SK-N-SH (cell line): ENCODE measurements at regions not wholly inside any gene's neighbourhood (a gene's known extent, or its start where the extent isn't known, plus 50 kb on each side); places are given as distances from the start of the nearest gene placed in this dataset.

ENCODE experiments used
- CTCF ChIA-PET: fragments of 300-600, 350-600 bp; formaldehyde crosslinking; extraction: SDS; loops from one replicate; lab custom pipeline; 2021; lab: Yijun Ruan, JAX
- POLR2A ChIA-PET: fragments of 350-600 bp; sonication (Branson Sonifier 250); formaldehyde crosslinking; extraction: SDS; loops from one replicate; lab custom pipeline; 2020; ENCODE audit warnings: antibody characterized with exemption, inconsistent platforms; lab: Yijun Ruan, JAX
- DNase-seq: peaks from one replicate; pipeline ENCODE4 v3.0.0; 2012
- H2AFZ ChIP-seq: fragments of 200-600 bp; sonication (generic); 2 replicates; pipeline ENCODE4 v1.8.1; 2016; ENCODE audit warnings: antibody characterized with exemption, mild to moderate bottlenecking, low read depth
- H3F3A ChIP-seq: fragments of 200-600 bp; sonication (generic); replicated peaks from 2 replicates; pipeline ENCODE3; 2016; ENCODE audit warnings: antibody characterized with exemption, mild to moderate bottlenecking; ENCODE audit not compliant: insufficient read depth
- H3K27ac ChIP-seq, 2 experiments: fragments of 200-500 bp in 1 of 2; fragments of 200-600 bp in 1 of 2; sonication (Bioruptor generic) in 1 of 2; sonication (generic), shearing (Covaris generic) in 1 of 2; 2 replicates each; pipeline versions ENCODE4 v1.5.1 to v1.6.1; 2014 to 2016; ENCODE audit warnings: low read depth in 2 of 2, inconsistent platforms in 1 of 2, low read length in 1 of 2, mild to moderate bottlenecking in 1 of 2, mixed read lengths in 1 of 2
- H3K27me3 ChIP-seq: fragments of 200-600 bp; sonication (generic), shearing (Covaris generic); 2 replicates; pipeline ENCODE4 v1.6.1; 2016; ENCODE audit warnings: mixed run types; ENCODE audit not compliant: insufficient read depth
- H3K36me3 ChIP-seq, 2 experiments: fragments of 200-500 bp in 1 of 2; fragments of 200-600 bp in 1 of 2; sonication (Bioruptor generic) in 1 of 2; sonication (generic) in 1 of 2; replicated peaks in 1 of 2; 2 replicates each; pipeline versions ENCODE3 to v1.5.1; 2014 to 2016; ENCODE audit warnings: low read length in 1 of 2, mild to moderate bottlenecking in 1 of 2; ENCODE audit not compliant: insufficient read depth in 2 of 2, control insufficient read depth in 1 of 2
- H3K4me1 ChIP-seq, 2 experiments: fragments of 200-500 bp in 1 of 2; fragments of 200-600 bp in 1 of 2; sonication (Bioruptor generic) in 1 of 2; sonication (generic), shearing (Covaris generic) in 1 of 2; 2 replicates each; pipeline versions ENCODE4 v1.5.1 to v1.6.1; 2014 to 2016; ENCODE audit warnings: low read depth in 1 of 2, low read length in 1 of 2, mixed run types in 1 of 2; ENCODE audit not compliant: insufficient read depth in 2 of 2, control insufficient read depth in 1 of 2
- H3K4me2 ChIP-seq: fragments of 200-600 bp; sonication (generic), shearing (Covaris generic); 2 replicates; pipeline ENCODE4 v1.6.1; 2017; ENCODE audit warnings: mixed run types
- H3K4me3 ChIP-seq, 2 experiments: fragments of 200-500 bp in 1 of 2; fragments of 200-600 bp in 1 of 2; sonication (Bioruptor generic) in 1 of 2; sonication (generic), shearing (Covaris generic) in 1 of 2; 2 replicates each; pipeline versions ENCODE4 v1.5.1 to v1.8.1; 2014 to 2016; ENCODE audit warnings: low read depth in 2 of 2, inconsistent platforms in 1 of 2, low read length in 1 of 2, mild to moderate bottlenecking in 1 of 2, mixed read lengths in 1 of 2, moderate library complexity in 1 of 2
- H3K79me2 ChIP-seq: fragments of 200-600 bp; sonication (generic); 2 replicates; pipeline ENCODE4 v1.8.1; 2017; ENCODE audit warnings: mild to moderate bottlenecking; ENCODE audit not compliant: insufficient read depth
- H3K9ac ChIP-seq: fragments of 200-600 bp; sonication (generic); 2 replicates; pipeline ENCODE4 v1.6.1; 2017; ENCODE audit warnings: mixed run types
- H3K9me2 ChIP-seq: fragments of 200-600 bp; sonication (generic); 2 replicates; pipeline ENCODE4 v1.6.1; 2017; ENCODE audit warnings: mixed run types
- H3K9me3 ChIP-seq: fragments of 200-600 bp; sonication (generic); 2 replicates; pipeline ENCODE4 v1.6.1; 2017; ENCODE audit warnings: mixed run types, mild to moderate bottlenecking, moderate library complexity
- H4K20me1 ChIP-seq: fragments of 200-600 bp; sonication (generic); 2 replicates; pipeline ENCODE4 v1.6.1; 2017; ENCODE audit warnings: mild to moderate bottlenecking, mixed run types; ENCODE audit not compliant: insufficient read depth
- ELF1 ChIP-seq: IDR thresholded peaks from 2 replicates; pipeline ENCODE4 v1.4.0; 2012
- EP300 ChIP-seq, 2 experiments: IDR thresholded peaks; 2 replicates each; pipeline versions ENCODE4 v1.4.0 to v1.6.1; 2012; ENCODE audit warnings: borderline replicate concordance in 1 of 2, low read depth in 1 of 2, low read length in 1 of 2
- EZH2phosphoT487 ChIP-seq: fragments of 200-600 bp; sonication (generic); IDR thresholded peaks from 2 replicates; pipeline ENCODE4 v1.6.1; 2017; ENCODE audit warnings: low read depth, mixed run types, mild to moderate bottlenecking, antibody characterized with exemption, moderate library complexity, borderline replicate concordance
- IRF3 ChIP-seq: fragments of 150-350 bp; IDR thresholded peaks from 2 replicates; pipeline ENCODE4 v1.6.1; 2016; ENCODE audit warnings: mild to moderate bottlenecking, low read depth, low read length
- JUND ChIP-seq: IDR thresholded peaks from 2 replicates; pipeline ENCODE4 v1.4.0; 2012
- MAX ChIP-seq: IDR thresholded peaks from 2 replicates; pipeline ENCODE4 v1.4.0; 2012; ENCODE audit warnings: low read depth
- MXI1 ChIP-seq: IDR thresholded peaks from 2 replicates; pipeline ENCODE4 v1.6.1; 2012; ENCODE audit warnings: mild to moderate bottlenecking, low read depth, low read length, improper control_type of control experiment
- NFIC ChIP-seq: IDR thresholded peaks from 2 replicates; pipeline ENCODE4 v1.4.0; 2012; ENCODE audit warnings: borderline replicate concordance
- PBX3 ChIP-seq: IDR thresholded peaks from 2 replicates; pipeline ENCODE4; 2012
- RAD21 ChIP-seq: IDR thresholded peaks from 2 replicates; pipeline ENCODE4 v1.6.1; 2012; ENCODE audit warnings: mild to moderate bottlenecking, low read length
- REST ChIP-seq: IDR thresholded peaks from 2 replicates; pipeline ENCODE4 v1.6.1; 2012; ENCODE audit warnings: mild to moderate bottlenecking, low read depth, low read length, moderate library complexity
- RFX5 ChIP-seq: IDR thresholded peaks from 2 replicates; pipeline ENCODE4 v1.6.1; 2012; ENCODE audit warnings: mild to moderate bottlenecking, improper control_type of control experiment, low read length
- TAF1 ChIP-seq: IDR thresholded peaks from 2 replicates; pipeline ENCODE4 v1.6.1; 2012; ENCODE audit warnings: low read depth, mild to moderate bottlenecking, low read length, moderate library complexity, borderline replicate concordance
- TCF12 ChIP-seq: IDR thresholded peaks from 2 replicates; pipeline ENCODE4 v1.4.0; 2012
- USF1 ChIP-seq: IDR thresholded peaks from 2 replicates; pipeline ENCODE4 v1.4.0; 2012; ENCODE audit warnings: low read depth, borderline replicate concordance
- USF2 ChIP-seq: fragments of 150-350 bp; IDR thresholded peaks from 2 replicates; pipeline ENCODE4 v1.6.1; 2017; ENCODE audit warnings: antibody characterized with exemption, low read length, low read depth, borderline replicate concordance
- YY1 ChIP-seq: IDR thresholded peaks from 2 replicates; pipeline ENCODE4 v1.4.0; 2012; ENCODE audit warnings: low read depth, mild to moderate bottlenecking
- WGBS: methylation state at CpG from one replicate; pipeline ENCODE4 v1.1.6; 2017; ENCODE audit warnings: low lambda C conversion rate; 5-methylcytosine and 5-hydroxymethylcytosine counted together

- H3K4me3 ChIP-seq = no peak overlapping the region
- no peaks in the 10 kb centered on the region for H3K79me2 ChIP-seq
- WGBS = 48% methylated on average over 3 of the region's 3 CpGs
- H3K36me3 ChIP-seq = no peaks in the 10 kb centered on the region
- H3K4me2 ChIP-seq = no peak overlapping the region
- peak overlapping the region; percentile 33; the same call in 1 of the 2 replicates for H2AFZ ChIP-seq
- CTCF ChIA-PET = interaction anchor here (6.8 kb wide), 1 partner anchor 802 kb away, joined by 98 read pairs; no protein-coding TSS in a partner anchor
- TF ChIP-seq IRF3 (no peak), TCF12 (peak; percentile 33)
- TF ChIP-seq, all 33 proteins: peak for 1
- Histone ChIP-seq H3K9ac (no peak overlapping the region), H3K4me1 (peaks cover 0 to 2% of the 10 kb centered on the region in 2 experiments; a peak in 1 of 4 replicates), H3K9me3 (no peaks in the 10 kb centered on the region), H3K27me3 (no peaks in the 10 kb centered on the region), H4K20me1 (no peaks in the 10 kb centered on the region), H3K9me2 (no peaks in the 10 kb centered on the region; the same call in 1 of the 2 replicates), H3F3A (no peaks in the 10 kb centered on the region), H3K27ac (no peak overlapping the region)
- no peak for DNase-seq
- POLR2A ChIA-PET = no interaction called here
Observed at GRCh38 chr7:85833066-85833465, 646.2 kb upstream of the SEMA3D start.

- H3K4me2 ChIP-seq = no peak overlapping the region
- no peaks in the 10 kb centered on the region for H3K36me3 ChIP-seq
- 49% methylated on average over 1 of the region's 1 CpG for WGBS
- H3K9me3 ChIP-seq = no peaks in the 10 kb centered on the region
- no peak overlapping the region; the same call in 1 of the 2 replicates for H2AFZ ChIP-seq
- peaks cover 0 to 2% of the 10 kb centered on the region in 2 experiments; a peak in 1 of 4 replicates for H3K4me1 ChIP-seq
- H3F3A ChIP-seq = no peaks in the 10 kb centered on the region
- H3K27ac ChIP-seq = no peak overlapping the region
- H3K9me2 ChIP-seq = no peaks in the 10 kb centered on the region; the same call in 1 of the 2 replicates
- no peak overlapping the region for H3K9ac ChIP-seq
- no peaks in the 10 kb centered on the region for H4K20me1 ChIP-seq
- ChIA-PET CTCF (interaction anchor here (1.1 to 6.8 kb wide), 11 partner anchors 8 to 1845 kb away, joined by 3 to 98 read pairs (median 15); partner anchors contain the start of gene SEMA3D), POLR2A (no interaction called here)
- H3K27me3 ChIP-seq = no peaks in the 10 kb centered on the region
- H3K79me2 ChIP-seq = no peaks in the 10 kb centered on the region
- no peak for DNase-seq
- H3K4me3 ChIP-seq = no peak overlapping the region
- TF ChIP-seq RAD21 (no peak), MXI1 (no peak), YY1 (no peak), JUND (no peak), EZH2phosphoT487 (no peak), USF2 (no peak), PBX3 (no peak), RFX5 (no peak), ELF1 (no peak), REST (no peak), NFIC (no peak), IRF3 (no peak), USF1 (no peak), TAF1 (no peak), EP300 (IDR thresholded peaks at IDR 0.05; ENCODE audit: borderline replicate concordance in 1 of 2, low read depth in 1 of 2, low read length in 1 of 2) (no peak), MAX (no peak)
Observed at GRCh38 chr7:85830982-85831381, 644.1 kb upstream of the SEMA3D start.
